ENCODE measurements at regions not wholly inside any gene's neighbourhood (a gene's known extent, or its start where the extent isn't known, plus 50 kb on each side); places are given as distances from the start of the nearest gene placed in this dataset.

DNA sequence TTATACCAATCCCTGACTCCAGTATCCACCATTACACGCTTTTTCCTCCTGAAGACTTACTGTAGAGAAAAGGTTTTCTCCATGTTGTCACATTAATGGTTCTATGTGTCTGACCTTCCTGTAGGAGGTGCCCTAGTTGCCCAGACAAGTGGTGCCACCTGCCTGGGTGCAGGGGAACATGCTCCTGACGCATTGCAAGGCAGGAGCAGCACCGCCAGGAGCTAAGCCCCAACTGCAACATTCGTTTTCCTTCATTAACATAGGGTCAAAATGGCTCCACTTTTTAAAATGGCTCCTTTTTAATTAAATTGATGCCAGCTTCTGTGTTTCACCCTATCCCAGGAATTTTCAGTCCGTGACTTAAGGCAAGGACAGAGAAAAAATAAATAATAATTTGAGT, 220.1 kb upstream of the SAMSN1 start:
- intact Hi-C loops (cut with DNase I) = no loop called here
- DNase-seq = no peak

DNA sequence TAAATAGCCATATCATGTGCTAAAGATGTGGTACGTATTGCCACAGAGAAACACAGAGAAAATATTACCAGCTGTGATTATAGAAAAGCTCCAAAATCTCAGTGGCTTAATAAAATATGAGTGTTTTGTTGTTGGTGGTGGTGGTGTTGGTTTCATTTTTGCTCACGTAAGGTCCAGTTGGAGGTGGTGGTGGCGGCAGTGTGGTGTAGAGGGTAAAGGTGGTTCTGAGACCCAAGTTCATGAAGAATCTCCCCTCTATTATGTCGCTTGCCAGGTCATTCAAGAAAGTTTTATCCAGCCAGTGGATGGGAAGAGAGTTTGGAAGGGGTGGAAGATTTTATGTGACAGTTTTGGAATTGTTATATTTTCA, 217.6 kb upstream of the SAMSN1 start:
- intact Hi-C loops (cut with DNase I) = no loop called here
- DNase-seq = no peak

DNA sequence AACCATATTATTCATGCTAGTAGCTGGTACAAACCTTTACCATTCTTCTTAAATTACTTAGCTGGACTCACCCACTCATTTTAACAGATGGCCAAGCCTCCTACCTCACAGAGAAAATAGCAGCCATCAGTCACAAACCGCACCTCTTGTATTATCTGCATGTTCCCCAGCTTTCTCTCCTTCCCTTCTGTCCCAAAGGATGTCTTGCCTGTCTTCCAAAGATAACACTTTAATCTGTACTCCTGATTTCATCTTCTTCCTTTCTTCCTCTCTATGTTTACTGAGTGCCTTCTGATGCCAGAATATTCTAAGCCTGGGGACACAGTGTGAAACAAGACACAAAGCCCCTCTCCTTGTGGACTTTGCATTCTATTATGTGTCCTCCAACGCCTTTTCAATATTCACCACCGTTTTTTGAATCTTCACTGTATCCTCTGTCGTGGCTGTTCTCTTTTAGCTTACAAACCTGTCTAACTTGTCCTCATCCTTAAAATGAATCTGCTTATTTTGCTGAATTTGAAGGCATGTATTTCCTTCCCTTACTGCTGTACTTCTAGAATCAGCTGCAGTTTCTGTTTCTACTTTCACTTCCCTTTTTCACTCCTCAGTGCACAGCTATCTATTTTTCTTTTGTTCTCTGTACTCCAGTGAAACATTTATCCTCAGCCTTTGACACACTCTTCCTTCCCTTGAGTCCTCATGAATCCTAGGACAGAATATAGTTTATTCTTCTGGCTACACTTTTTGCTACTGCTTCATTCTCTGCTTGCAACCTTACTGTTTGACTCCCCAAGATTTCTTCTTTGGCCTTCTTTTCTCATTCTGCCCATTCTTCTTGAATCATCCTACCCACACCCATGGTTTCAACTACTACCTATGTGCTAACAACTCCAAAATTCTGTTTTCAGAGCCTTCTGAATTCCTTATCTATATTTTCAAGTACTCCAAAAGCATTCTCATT, 216.9 kb upstream of the SAMSN1 start:
- intact Hi-C loops (cut with DNase I) = no loop called here
- no peak for DNase-seq

GRCh38 chr21:14762327-14762726, 216.2 kb upstream of the SAMSN1 start:
- DNase-seq = no peak
- intact Hi-C loops (cut with DNase I) = no loop called here

GRCh38 chr21:14759285-14759684, 213.2 kb upstream of the SAMSN1 start:
- intact Hi-C loops (cut with DNase I) = no loop called here
- no peak for DNase-seq

DNA sequence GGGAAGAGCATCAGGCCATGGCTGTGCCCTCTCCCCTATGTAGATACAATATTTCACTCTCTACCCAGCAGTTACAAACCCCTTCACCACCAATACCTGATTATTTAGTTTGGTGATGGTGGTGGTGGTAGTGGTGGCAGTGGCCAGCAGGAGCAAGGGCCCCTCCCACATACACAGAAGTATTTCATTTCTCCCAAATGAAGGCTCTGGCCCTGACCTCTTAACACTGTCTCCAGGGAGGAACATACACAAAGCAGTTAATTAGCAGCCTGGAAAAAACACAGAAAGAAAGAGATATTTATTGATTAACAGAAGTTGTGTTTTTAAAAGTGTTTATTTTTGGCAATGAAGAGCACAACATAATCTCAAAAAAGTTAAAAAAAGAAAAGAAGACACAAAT, 212.7 kb upstream of the SAMSN1 start:
- intact Hi-C loops (cut with DNase I) = no loop called here

DNA sequence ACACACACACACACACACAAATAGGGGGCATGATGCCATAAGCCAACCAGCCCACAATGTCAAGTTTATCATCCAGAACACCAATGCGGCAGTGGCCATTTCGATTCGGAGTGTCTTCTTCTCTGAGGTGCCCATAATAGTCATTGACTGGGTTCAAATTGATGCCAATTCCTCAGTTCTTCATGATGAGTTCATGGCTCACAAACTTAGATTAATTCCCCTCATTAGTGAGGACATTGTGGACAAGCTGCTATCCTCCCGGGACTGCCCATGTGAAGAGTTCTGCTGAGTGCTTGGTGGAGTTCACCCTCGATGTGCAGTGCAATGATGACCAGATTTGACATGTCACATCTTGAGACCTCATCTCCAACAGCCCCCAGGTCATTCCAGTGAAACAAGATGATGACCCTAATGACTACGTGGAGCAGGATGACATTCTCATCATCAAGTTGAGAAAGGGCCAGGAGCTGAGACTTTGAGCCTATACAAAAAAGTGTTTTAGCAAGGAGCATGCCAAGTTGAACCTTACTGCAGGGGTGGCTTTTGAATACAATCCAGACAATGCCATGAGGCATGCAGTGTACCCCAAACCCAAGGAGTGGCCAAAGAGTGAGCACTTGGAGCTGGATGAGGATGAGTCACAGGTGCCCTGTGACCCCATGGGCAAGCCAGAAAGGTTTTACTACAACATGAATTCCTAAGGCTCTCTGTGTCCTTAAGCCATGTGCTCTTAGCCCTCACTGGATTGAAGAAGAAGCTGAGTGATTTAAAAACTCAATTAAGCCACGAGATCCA, 211.6 kb upstream of the SAMSN1 start:
- no peak for DNase-seq
- intact Hi-C loops (cut with DNase I) = no loop called here

More for the DNA sequence above, 212.7 kb upstream of the SAMSN1 start:
- DNase-seq = no peak

DNA sequence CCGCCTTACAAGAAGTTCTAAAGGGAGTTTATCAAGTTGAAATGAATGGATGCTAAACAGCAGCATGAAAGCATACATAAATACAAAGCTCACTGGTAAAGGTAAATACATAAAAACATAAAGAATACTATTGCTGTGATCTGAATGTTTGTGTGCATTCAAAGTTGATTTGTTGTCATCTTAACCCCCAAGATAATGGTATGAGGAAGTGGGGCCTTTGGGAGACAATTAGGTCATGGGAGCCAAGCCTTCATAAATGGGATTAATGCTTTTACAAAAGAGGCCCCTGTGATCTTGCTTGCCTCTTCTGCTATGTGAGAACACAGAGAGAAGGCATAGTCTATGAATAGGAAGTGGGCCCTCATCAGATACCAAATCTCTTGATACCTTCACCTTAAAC, 209.0 kb upstream of the SAMSN1 start:
- intact Hi-C loops (cut with DNase I) = no loop called here
- no peak for DNase-seq

GRCh38 chr21:14754682-14755081, 208.6 kb upstream of the SAMSN1 start:
- no peak for DNase-seq
- intact Hi-C loops (cut with DNase I) = no loop called here

GRCh38 chr21:14754259-14754604, 208.1 kb upstream of the SAMSN1 start:
- intact Hi-C loops (cut with DNase I) = no loop called here
- DNase-seq = no peak

DNA sequence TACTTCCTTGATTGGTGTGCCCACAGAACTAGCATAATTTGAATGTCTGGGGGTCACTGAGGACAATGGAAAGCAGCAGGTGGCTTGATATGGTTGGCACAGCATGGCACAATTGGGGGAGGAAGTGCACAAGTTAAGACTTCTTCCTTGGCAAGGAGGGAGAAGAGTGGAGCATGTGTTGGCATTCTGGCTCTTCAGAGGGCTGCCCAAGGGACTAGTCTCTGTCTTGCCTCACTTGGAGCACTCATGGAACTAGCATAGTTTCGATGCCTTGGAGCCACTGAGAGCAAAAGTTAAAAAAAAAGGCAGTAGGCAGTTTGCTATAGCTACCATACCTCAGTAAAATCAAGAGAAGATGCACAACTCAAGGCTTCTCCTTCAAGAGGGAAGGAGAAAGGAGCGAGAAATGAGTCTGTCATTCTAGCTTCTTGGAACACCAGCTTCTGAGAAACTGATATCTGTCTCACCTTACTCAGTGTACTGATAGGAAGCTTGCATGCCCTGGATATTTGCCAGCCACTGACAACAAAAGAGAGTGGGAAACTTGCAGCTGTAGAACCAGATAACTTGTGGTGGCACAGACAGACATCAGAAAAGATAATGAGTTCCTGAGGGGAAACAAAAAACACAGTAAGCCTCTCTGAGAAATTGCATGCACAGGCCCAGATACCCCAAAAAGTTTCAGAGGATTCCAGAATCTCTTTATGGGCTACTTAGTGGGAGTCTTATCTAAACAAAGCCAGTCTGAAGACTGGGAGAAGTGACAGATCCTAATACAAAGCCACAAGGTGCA, 207.5 kb upstream of the SAMSN1 start:
- intact Hi-C loops (cut with DNase I) = no loop called here
- DNase-seq = no peak

GRCh38 chr21:14753069-14753465, 207.0 kb upstream of the SAMSN1 start:
- no peak for DNase-seq
- intact Hi-C loops (cut with DNase I) = no loop called here

DNA sequence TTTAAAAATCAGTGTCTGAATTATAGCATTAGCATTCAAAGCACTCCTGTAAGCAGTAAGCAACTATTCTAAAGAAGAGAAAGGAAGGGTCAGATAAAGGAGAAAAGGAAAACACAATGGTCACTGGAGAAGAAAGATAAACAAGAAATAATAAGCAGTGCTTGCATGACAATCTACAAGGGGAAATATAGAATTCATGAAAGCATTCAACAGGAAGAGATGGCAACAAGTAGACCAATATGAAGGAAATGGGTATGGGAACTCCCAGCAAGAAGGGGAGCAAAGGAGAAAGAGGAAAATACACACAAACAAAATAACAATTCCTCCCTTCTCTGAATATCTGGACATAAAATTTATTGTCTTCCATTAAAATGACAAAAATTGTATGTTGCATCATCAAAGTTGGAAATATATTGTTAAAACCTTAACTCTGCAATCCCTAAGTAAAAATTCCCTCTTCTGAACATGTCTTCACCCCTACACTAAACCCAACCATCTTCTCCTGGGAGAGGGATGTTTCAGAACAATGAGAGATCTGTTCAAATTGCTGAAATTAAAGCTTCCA, 206.3 kb upstream of the SAMSN1 start:
- no peak for DNase-seq

GRCh38 chr21:14751602-14752344, 205.7 kb upstream of the SAMSN1 start:
- DNase-seq = no peak

More for the DNA sequence above, 206.3 kb upstream of the SAMSN1 start:
- intact Hi-C loops (cut with DNase I) = no loop called here

GRCh38 chr21:14751011-14751410, 204.9 kb upstream of the SAMSN1 start:
- DNase-seq = no peak
- intact Hi-C loops (cut with DNase I) = no loop called here

More at GRCh38 chr21:14751602-14752344, 205.7 kb upstream of the SAMSN1 start:
- intact Hi-C loops (cut with DNase I) = no loop called here

GRCh38 chr21:14750041-14750440, 203.9 kb upstream of the SAMSN1 start:
- intact Hi-C loops (cut with DNase I) = no loop called here
- no peak for DNase-seq

DNA sequence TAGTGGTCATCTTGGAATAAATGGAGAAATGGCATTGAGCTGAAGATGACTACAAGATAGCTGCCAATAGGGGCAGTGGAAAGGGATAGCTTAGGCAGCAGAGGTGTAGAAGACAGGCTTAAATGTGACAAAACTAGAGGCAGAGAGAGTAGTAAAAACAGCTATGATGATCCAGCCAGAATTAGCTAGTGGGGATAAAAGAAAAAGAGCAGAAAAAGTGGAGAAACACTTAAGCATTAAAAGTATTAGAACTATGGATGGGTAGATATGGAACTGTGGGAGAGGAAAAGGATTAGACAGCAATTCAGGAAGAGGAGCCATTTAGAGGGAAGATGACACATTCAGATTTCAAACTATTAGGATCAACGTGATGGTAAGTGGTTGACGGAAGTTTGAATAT, 202.5 kb upstream of the SAMSN1 start:
- no peak for DNase-seq
- intact Hi-C loops (cut with DNase I) = no loop called here

DNA sequence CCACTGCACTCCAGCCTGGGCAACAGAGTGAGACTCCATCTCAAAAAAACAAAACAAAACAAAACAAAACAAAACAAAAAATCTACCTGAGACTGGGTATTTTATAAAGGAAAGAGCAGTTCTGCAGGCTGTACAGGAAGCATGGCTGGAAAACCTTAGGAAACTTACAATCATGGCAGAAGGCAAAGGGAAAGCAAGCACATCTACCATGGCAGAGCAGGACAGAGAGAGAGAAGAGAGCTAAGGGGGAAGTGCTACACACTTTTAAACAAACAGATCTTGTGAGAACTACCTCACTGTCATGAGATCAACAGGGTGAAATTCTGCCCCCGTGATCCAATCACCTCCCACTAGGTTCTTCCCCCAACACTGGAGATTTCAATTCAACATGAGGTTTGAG, 198.3 kb upstream of the SAMSN1 start:
- intact Hi-C loops (cut with DNase I) = no loop called here
- DNase-seq = no peak

- intact Hi-C loops (cut with DNase I) = no loop called here
- no peak for DNase-seq
Measured at GRCh38 chr21:14742119-14742518, 196.0 kb upstream of the SAMSN1 start.
